ENCODE measurements at regions not wholly inside any gene's neighbourhood (a gene's known extent, or its start where the extent isn't known, plus 50 kb on each side); places are given as distances from the start of the nearest gene placed in this dataset.

DNA sequence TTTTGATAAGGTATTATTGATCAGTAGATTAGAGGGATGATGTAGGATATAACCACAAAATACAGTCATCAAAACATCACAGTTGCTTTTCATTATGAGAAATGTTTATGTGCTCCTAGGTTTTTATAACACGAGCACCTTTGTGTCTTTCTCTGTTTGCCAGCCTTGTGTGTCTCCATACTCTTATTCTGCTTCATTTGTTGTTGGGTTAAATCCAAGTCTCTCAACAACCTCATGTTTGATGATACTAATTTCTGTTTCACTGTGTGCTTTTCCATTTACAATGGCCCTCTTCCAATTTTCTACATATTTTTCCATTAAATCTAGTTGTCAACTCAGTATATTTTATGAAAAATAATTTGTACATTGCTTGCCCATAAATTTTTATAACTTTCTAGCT lies 107.7 kb upstream of the POU2AF2 start:
- 40 to 75% (median 72%) methylated on average over 1 of the region's 1 CpG for WGBS, 3 donors
- H3K4me1 ChIP-seq (ENCODE audit: insufficient read depth), result no peaks in the 10 kb centered on the region
- H3K27ac ChIP-seq, result no peak overlapping the region
- no peak overlapping the region for H3K4me3 ChIP-seq
- H3K9me3 ChIP-seq, result no peaks in the 10 kb centered on the region
- intact Hi-C loops (cut with DNase I), result loop anchor here in 1 of 4 donors (10.0 kb wide), 1 partner anchor 613 kb away; no protein-coding TSS in a partner anchor
- DNase-seq, result no peak
- H3K36me3 ChIP-seq, result no peaks in the 10 kb centered on the region
- no peaks in the 10 kb centered on the region for H3K27me3 ChIP-seq
- TF ChIP-seq, protein P1, sequence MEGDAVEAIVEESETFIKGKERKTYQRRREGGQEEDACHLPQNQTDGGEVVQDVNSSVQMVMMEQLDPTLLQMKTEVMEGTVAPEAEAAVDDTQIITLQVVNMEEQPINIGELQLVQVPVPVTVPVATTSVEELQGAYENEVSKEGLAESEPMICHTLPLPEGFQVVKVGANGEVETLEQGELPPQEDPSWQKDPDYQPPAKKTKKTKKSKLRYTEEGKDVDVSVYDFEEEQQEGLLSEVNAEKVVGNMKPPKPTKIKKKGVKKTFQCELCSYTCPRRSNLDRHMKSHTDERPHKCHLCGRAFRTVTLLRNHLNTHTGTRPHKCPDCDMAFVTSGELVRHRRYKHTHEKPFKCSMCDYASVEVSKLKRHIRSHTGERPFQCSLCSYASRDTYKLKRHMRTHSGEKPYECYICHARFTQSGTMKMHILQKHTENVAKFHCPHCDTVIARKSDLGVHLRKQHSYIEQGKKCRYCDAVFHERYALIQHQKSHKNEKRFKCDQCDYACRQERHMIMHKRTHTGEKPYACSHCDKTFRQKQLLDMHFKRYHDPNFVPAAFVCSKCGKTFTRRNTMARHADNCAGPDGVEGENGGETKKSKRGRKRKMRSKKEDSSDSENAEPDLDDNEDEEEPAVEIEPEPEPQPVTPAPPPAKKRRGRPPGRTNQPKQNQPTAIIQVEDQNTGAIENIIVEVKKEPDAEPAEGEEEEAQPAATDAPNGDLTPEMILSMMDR (IDR thresholded peaks at IDR 0.05), result no peak
- TF ChIP-seq POLR2A (IDR thresholded peaks at IDR 0.05) (no peak), EP300 (IDR thresholded peaks at IDR 0.05) (no peak)

DNA sequence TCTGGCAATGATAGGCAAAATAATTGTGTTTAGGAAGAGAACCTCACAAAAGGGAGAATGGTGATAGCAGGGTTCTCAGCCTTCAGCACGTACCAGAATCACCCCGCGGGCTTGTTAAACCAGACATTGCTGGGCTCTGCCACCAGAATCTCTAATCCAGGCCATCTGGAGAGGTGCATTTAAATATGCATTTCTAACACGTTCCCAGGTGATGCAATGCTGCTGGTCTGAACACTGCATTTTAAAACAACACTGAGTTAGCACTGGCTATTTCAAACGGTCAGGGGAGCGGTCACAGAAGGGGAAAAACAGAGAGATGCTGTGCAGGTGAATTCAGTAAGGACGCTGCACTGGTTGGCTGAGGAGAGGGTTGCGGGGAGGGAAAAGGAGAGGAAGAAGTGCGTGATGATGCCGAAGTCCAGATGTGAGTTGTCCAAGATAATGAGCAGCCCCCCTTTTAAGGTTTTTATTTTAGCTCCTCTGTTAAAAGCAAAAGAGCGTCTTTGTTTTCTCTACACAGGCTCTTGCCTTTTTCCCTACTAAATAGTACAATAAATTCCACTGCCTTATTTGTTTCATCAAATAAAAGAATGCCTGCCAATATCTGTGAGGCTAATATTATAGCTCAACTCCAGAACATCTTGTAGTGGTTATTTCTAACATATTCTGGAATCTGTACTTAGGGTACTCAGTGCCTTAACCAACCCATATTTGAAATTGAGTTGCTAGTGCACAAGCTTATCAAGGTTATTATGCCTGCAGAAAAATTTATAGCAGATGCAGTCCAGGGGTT lies 109.6 kb upstream of the POU2AF2 start:
- Histone ChIP-seq H3K27ac (no peak overlapping the region), H3K4me1 (ENCODE audit: insufficient read depth) (no peaks in the 10 kb centered on the region), H3K27me3 (no peaks in the 10 kb centered on the region), H3K36me3 (no peaks in the 10 kb centered on the region), H3K4me3 (no peak overlapping the region), H3K9me3 (no peaks in the 10 kb centered on the region)
- 37 to 44% (median 41%) methylated on average over 11 of the region's 11 CpGs for WGBS, 3 donors
- intact Hi-C loops (cut with DNase I), result loop anchor here in 1 of 4 donors (10.0 kb wide), 1 partner anchor 611 kb away; no protein-coding TSS in a partner anchor
- TF ChIP-seq EP300 (IDR thresholded peaks at IDR 0.05) (no peak), POLR2A (IDR thresholded peaks at IDR 0.05) (no peak)
- TF ChIP-seq, protein P1 (IDR thresholded peaks at IDR 0.05), result no peak
- DNase-seq, result no peak

DNA sequence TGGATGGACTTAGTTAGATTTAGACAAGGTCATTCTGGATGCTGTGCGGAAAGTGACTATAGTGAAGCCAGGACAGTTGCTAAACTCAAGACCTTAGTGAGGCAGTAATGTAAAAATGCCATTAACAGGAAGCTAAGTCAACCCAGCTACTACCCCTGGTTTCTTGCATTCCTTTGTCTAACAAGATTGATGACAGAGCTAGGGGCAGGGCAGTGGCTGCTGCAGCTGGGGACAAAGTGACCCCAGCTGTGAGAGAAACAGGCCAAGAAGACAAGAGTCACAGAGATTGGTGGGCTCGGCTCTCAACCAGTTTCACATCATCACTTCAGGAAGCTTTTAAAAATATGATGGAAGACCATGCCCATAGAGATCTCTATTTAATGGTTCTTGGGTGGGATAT lies 110.4 kb upstream of the POU2AF2 start:
- WGBS, 3 donors, result 90 to 98% (median 96%) methylated on average over 2 of the region's 2 CpGs
- no peaks in the 10 kb centered on the region for H3K4me1 ChIP-seq (ENCODE audit: insufficient read depth)
- no peaks in the 10 kb centered on the region for H3K36me3 ChIP-seq
- no peak for DNase-seq
- TF ChIP-seq EP300 (IDR thresholded peaks at IDR 0.05) (no peak), POLR2A (IDR thresholded peaks at IDR 0.05) (no peak)
- TF ChIP-seq, protein P1 (IDR thresholded peaks at IDR 0.05), result no peak
- H3K4me3 ChIP-seq, result no peak overlapping the region
- intact Hi-C loops (cut with DNase I), result loop anchor here in 1 of 4 donors (10.0 kb wide), 1 partner anchor 610 kb away; no protein-coding TSS in a partner anchor
- H3K27me3 ChIP-seq, result no peaks in the 10 kb centered on the region
- H3K9me3 ChIP-seq, result no peaks in the 10 kb centered on the region
- no peak overlapping the region for H3K27ac ChIP-seq

GRCh38 chr11:111128076-111128870 lies 117.3 kb upstream of the POU2AF2 start:
- no peaks in the 10 kb centered on the region for H3K36me3 ChIP-seq
- no peaks in the 10 kb centered on the region for H3K27me3 ChIP-seq
- H3K4me3 ChIP-seq, result no peak overlapping the region
- intact Hi-C loops (cut with DNase I), result no loop called here
- no peak overlapping the region for H3K27ac ChIP-seq
- no peaks in the 10 kb centered on the region for H3K4me1 ChIP-seq (ENCODE audit: insufficient read depth)
- no peak for DNase-seq
- no peaks in the 10 kb centered on the region for H3K9me3 ChIP-seq
- TF ChIP-seq, protein P1 (IDR thresholded peaks at IDR 0.05), result no peak
- TF ChIP-seq POLR2A (IDR thresholded peaks at IDR 0.05), result no peak
- no peak for TF ChIP-seq EP300 (IDR thresholded peaks at IDR 0.05)
- WGBS, 3 donors, result 70 to 75% (median 71%) methylated on average over 3 of the region's 3 CpGs
